Suprapubic skin (tissue), 4 donors: ENCODE measurements at regions not wholly inside any gene's neighbourhood (a gene's known extent, or its start where the extent isn't known, plus 50 kb on each side); places are given as distances from the start of the nearest gene placed in this dataset.

Source experiments
- DNase-seq, 2 donors: peaks; one replicate each; pipeline ENCODE4 v3.0.0-alpha.2; 2019; ENCODE audit warnings: low spot score in 2 of 2
- H3K27ac ChIP-seq: fragments of 200-600 bp; sonication (generic); one replicate; pipeline ENCODE4 v1.5.1; 2019
- H3K27me3 ChIP-seq: fragments of 200-600 bp; sonication (generic); one replicate; pipeline ENCODE4 v1.5.1; 2019
- H3K36me3 ChIP-seq: fragments of 200-600 bp; sonication (generic); one replicate; pipeline ENCODE4 v1.5.1; 2019
- H3K4me1 ChIP-seq: fragments of 200-600 bp; sonication (generic); one replicate; pipeline ENCODE4 v1.5.1; 2019
- H3K4me3 ChIP-seq: fragments of 200-600 bp; sonication (generic); one replicate; pipeline ENCODE4 v1.5.1; 2019; ENCODE audit warnings: mild to moderate bottlenecking
- H3K9me3 ChIP-seq: fragments of 200-600 bp; sonication (generic); one replicate; pipeline ENCODE4 v1.5.1; 2019
- EP300 ChIP-seq: sonication (generic); formaldehyde crosslinking; IDR thresholded peaks from one replicate; pipeline ENCODE4 v1.6.1; 2017; ENCODE audit warnings: antibody characterized with exemption
- POLR2A ChIP-seq, 2 donors: fragments of 450-650 bp; IDR thresholded peaks; one replicate each; pipeline ENCODE4 v1.6.1; 2017; ENCODE audit warnings: antibody characterized with exemption in 2 of 2, mild to moderate bottlenecking in 2 of 2, moderate library complexity in 2 of 2
- POLR2AphosphoS5 ChIP-seq, 3 donors: sonication (generic); formaldehyde crosslinking; IDR thresholded peaks; one replicate each; pipeline ENCODE4 v1.6.1; 2017; ENCODE audit warnings: antibody characterized with exemption in 3 of 3
- WGBS: methylation state at CpG from one replicate; pipeline ENCODE4 v1.1.5; 2018; 5-methylcytosine and 5-hydroxymethylcytosine counted together
- TF ChIP-seq, protein P1 (sequence below), 2 donors: fragments of 200-600 bp in 1 of 2; fragments of 450-650 bp in 1 of 2; sonication (generic) in 1 of 2; IDR thresholded peaks; one replicate each; pipeline ENCODE4 v1.5.1; 2016 to 2019; ENCODE audit warnings: antibody characterized with exemption in 2 of 2, mild to moderate bottlenecking in 1 of 2, moderate library complexity in 1 of 2

GRCh38 chr14:34168656-34169055 is 217.8 kb upstream of the EGLN3 start:
- Histone ChIP-seq H3K4me3 (no peak overlapping the region), H3K27me3 (no peaks in the 10 kb centered on the region), H3K9me3 (no peaks in the 10 kb centered on the region), H3K4me1 (peaks cover 15% of the 10 kb centered on the region), H3K36me3 (no peaks in the 10 kb centered on the region), H3K27ac (no peak overlapping the region)
- DNase-seq, result no peak
- TF ChIP-seq, protein P1, sequence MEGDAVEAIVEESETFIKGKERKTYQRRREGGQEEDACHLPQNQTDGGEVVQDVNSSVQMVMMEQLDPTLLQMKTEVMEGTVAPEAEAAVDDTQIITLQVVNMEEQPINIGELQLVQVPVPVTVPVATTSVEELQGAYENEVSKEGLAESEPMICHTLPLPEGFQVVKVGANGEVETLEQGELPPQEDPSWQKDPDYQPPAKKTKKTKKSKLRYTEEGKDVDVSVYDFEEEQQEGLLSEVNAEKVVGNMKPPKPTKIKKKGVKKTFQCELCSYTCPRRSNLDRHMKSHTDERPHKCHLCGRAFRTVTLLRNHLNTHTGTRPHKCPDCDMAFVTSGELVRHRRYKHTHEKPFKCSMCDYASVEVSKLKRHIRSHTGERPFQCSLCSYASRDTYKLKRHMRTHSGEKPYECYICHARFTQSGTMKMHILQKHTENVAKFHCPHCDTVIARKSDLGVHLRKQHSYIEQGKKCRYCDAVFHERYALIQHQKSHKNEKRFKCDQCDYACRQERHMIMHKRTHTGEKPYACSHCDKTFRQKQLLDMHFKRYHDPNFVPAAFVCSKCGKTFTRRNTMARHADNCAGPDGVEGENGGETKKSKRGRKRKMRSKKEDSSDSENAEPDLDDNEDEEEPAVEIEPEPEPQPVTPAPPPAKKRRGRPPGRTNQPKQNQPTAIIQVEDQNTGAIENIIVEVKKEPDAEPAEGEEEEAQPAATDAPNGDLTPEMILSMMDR (IDR thresholded peaks at IDR 0.05), result no peak
- TF ChIP-seq POLR2AphosphoS5 (IDR thresholded peaks at IDR 0.05) (no peak), EP300 (no peak), POLR2A (IDR thresholded peaks at IDR 0.05) (no peak)
- 78% methylated on average over 8 of the region's 8 CpGs for WGBS

GRCh38 chr14:34165847-34166350 is 215.0 kb upstream of the EGLN3 start:
- TF ChIP-seq, protein P1 (IDR thresholded peaks at IDR 0.05), result no peak
- TF ChIP-seq EP300, result no peak
- TF ChIP-seq POLR2AphosphoS5 (IDR thresholded peaks at IDR 0.05), result no peak
- no peak for TF ChIP-seq POLR2A (IDR thresholded peaks at IDR 0.05)
- Histone ChIP-seq H3K27ac (no peak overlapping the region), H3K4me1 (peaks cover 4% of the 10 kb centered on the region), H3K9me3 (no peaks in the 10 kb centered on the region), H3K27me3 (no peaks in the 10 kb centered on the region), H3K4me3 (no peak overlapping the region), H3K36me3 (no peaks in the 10 kb centered on the region)
- DNase-seq, result no peak
- 71% methylated on average over 5 of the region's 5 CpGs for WGBS

DNA sequence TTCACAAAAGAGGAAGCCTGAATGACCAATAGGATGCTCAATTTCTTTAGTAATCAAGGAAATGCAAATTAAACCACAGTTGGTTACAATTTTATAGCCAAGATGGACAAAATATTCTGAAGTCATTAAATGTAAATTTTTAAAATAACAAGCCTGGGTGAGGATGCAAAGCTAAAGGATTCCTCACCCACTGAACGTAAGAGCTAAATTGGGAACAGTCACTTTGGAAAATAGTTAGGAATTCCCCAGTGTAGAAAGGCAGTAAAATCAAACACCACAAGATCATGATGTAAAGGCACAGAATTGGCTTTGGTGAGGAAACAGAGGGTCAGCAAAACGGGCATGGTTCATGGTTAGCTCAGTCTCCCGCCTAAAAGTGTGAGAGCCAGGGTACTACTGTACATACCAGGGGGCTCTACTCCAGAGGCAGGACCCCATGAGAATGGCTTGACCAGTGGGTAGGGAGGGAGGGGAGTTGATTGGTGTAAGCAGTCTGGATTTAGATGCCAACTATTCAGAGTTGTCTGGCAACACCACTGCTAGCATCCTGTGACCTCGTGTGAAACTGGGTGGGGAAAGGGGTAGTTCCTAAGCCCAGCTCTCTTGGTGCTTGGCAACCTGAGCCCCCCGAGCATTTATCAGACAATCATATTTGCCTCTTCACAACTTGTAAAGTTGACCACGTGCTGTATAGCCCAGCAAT is 213.4 kb upstream of the EGLN3 start:
- no peaks in the 10 kb centered on the region for H3K27me3 ChIP-seq
- peaks cover under 1% of the 10 kb centered on the region for H3K4me1 ChIP-seq
- H3K4me3 ChIP-seq, result no peak overlapping the region
- no peak for DNase-seq
- WGBS, result 48% methylated on average over 6 of the region's 6 CpGs
- TF ChIP-seq POLR2A (IDR thresholded peaks at IDR 0.05) (no peak), EP300 (no peak), POLR2AphosphoS5 (IDR thresholded peaks at IDR 0.05) (no peak)
- TF ChIP-seq, protein P1 (IDR thresholded peaks at IDR 0.05), result no peak
- no peaks in the 10 kb centered on the region for H3K9me3 ChIP-seq
- H3K36me3 ChIP-seq, result no peaks in the 10 kb centered on the region
- no peak overlapping the region for H3K27ac ChIP-seq

DNA sequence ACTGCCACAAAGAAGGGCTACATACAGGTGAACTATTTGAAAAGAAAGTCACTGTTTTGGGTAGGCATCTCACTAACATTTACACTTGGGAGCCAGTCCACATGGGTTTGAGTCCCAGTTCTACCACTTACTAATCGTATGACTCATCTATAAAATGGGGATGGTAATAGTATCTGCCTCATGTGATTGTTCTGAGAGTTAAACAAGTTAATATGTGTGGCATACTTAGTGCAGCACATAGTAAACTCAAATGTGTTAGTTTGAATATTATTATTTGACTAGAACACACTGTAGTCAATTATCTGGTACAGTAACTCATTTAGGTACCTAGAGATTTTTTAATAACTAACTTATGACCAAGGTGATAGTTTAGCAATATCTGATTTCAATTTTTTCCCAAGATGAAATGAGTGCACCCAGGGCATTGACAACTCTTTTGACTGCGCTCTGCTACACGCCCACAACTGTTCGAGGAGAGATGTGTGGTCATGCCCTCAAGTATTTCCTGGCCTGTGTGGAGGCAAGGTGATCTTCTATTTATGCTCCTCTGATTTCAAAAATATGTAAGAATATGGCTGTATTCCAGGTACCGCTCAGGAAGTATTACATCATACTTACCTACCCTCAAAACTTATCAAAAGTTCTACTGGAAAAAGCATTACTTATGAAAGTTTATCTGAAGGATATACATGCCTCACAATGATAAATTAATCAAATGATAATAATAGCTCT is 210.6 kb upstream of the EGLN3 start:
- Histone ChIP-seq H3K36me3 (no peaks in the 10 kb centered on the region), H3K27ac (no peak overlapping the region), H3K4me1 (no peaks in the 10 kb centered on the region), H3K27me3 (no peaks in the 10 kb centered on the region), H3K9me3 (no peaks in the 10 kb centered on the region), H3K4me3 (no peak overlapping the region)
- 67% methylated on average over 5 of the region's 5 CpGs for WGBS
- no peak for TF ChIP-seq POLR2A (IDR thresholded peaks at IDR 0.05)
- TF ChIP-seq POLR2AphosphoS5 (IDR thresholded peaks at IDR 0.05), result no peak
- TF ChIP-seq, protein P1 (IDR thresholded peaks at IDR 0.05), result no peak
- no peak for TF ChIP-seq EP300
- no peak for DNase-seq

GRCh38 chr14:34160619-34161018 is 209.7 kb upstream of the EGLN3 start:
- Histone ChIP-seq H3K4me3 (no peak overlapping the region), H3K27me3 (no peaks in the 10 kb centered on the region)
- WGBS, result 79% methylated on average over 2 of the region's 2 CpGs

More at GRCh38 chr14:34160619-34161018, 209.7 kb upstream of the EGLN3 start:
- Histone ChIP-seq H3K27ac (no peak overlapping the region), H3K36me3 (no peaks in the 10 kb centered on the region), H3K4me1 (no peaks in the 10 kb centered on the region), H3K9me3 (no peaks in the 10 kb centered on the region)
- no peak for DNase-seq
- no peak for TF ChIP-seq POLR2A (IDR thresholded peaks at IDR 0.05)
- TF ChIP-seq EP300, result no peak
- TF ChIP-seq, protein P1 (IDR thresholded peaks at IDR 0.05), result no peak
- no peak for TF ChIP-seq POLR2AphosphoS5 (IDR thresholded peaks at IDR 0.05)
